ENCODE measurements at regions not wholly inside any gene's neighbourhood (a gene's known extent, or its start where the extent isn't known, plus 50 kb on each side); places are given as distances from the start of the nearest gene placed in this dataset.
"Not testable (repeated sequence)": the region's sequence is repeated elsewhere in the genome, so short reads cannot be mapped to it uniquely, and the experiment has no call there.

DNA sequence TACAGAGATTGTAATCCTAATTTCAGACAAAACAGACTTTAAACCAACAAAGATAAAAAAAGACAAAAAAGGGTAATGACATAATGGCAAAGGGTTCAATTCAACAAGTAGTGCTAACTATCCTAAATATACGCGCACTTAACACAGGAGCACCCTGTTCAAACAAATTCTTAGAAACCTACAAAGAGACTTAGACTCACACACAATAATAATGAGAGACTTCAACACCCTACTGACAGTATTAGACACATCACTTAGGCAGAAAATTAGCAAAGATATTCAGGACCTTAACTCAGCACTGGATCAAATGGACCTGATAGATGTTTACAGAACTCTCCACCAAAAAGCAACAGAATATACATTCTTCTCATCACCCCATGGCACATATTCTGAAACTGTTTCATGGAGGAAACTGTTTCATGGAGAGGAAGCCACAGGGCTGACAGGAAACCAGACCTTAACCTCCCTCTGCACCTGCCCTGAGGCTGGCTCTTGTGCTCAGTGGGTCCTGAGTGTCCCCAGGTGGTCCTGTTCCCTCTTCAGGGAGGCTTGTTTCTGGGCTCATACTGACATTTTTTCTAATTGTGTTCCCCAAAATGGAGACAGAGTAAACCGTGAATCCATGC lies 54.7 kb downstream of the OR4M2 start:
- DNase-seq (ENCODE audit: low spot score), result not testable (repeated sequence)

DNA sequence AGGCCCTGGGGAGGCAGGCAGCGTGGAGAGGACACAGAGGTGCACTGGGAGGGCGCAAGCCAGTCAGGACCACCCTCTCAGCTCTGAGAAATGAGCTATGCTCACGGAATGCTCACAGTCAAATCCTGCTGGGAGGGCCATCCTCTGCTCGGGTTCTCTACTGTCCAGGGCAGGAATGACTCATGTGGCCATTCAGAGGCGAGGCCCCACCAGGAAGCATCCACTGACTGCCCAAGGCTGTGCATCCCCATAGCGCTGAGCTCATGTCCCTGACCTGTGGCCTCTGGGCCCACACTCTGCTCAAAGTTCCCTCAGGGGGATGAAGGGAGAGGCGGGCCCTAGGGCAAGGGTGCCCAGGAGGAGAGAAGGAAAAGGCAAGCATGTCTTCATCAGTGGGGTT lies 57.2 kb downstream of the OR4M2 start:
- in situ Hi-C loops (cut with MboI; ENCODE audit: low sequenced_read_pairs, unreplicated experiment), result not testable (repeated sequence)

More for the DNA sequence above, 54.7 kb downstream of the OR4M2 start:
- in situ Hi-C loops (cut with MboI; ENCODE audit: low sequenced_read_pairs, unreplicated experiment), result not testable (repeated sequence)

DNA sequence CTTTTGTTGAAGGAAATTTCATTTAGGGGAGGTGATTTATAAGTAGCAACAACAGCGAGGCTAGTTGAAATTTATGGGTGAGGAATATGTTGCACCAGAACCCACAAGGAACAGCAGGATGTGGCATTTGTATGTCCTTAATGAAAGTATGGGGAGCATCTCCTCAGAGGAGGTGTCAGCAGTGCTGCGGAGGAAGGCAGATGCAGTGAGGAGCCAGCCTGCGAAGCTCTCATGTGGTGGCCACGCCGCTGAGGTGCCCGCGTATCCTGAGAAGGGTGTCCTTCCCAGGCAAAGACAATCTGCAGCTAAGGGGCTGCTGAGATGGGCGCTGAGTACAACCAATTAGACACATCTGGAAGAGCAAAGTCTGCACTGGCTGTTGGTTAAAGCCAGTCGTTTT lies 60.8 kb downstream of the OR4M2 start:
- DNase-seq (ENCODE audit: low spot score); in situ Hi-C loops (cut with MboI; ENCODE audit: low sequenced_read_pairs, unreplicated experiment): not testable (repeated sequence)

More for the DNA sequence above, 57.2 kb downstream of the OR4M2 start:
- DNase-seq (ENCODE audit: low spot score), result not testable (repeated sequence)

DNA sequence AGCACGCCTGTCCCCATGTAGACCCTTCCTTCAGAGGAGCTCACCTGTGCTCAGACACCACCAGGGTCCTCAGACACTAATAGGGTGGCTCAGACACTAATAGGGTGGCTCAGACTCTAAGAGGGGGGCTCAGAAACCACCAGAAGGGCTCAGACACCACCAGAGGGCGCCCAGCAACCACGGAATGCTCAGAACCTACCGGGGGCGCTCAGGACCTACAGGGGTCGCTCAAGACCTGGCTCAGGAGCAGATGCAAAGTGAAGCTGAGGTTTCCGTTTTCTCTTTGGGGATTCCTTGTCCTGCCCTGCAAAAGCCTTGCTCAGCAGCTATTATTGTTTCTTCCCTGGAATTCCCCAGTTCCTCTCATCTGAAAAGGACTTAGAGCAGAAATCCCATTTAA lies 67.8 kb downstream of the OR4M2 start:
- in situ Hi-C loops (cut with MboI; ENCODE audit: low sequenced_read_pairs, unreplicated experiment); DNase-seq (ENCODE audit: low spot score): not testable (repeated sequence)

DNA sequence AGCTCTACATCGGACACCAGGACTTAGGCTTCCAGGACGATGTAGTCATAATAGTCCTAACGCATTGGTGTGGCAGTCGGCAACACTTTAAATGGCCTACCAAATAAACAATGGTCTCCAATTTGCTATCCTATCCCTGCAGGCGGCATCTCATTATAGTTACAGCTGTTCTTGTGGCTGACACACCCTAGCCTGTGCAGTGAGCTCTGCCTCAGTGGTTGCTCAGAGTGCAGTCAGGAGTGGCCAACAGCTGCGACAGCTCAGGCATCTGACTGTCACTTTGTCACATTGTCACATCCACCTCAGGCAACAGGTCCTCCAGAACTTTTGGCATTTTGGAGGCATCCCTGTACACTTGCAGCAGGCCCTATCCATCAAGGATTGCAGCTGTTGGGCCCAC lies 77.9 kb downstream of the OR4M2 start:
- in situ Hi-C loops (cut with MboI; ENCODE audit: low sequenced_read_pairs, unreplicated experiment); DNase-seq (ENCODE audit: low spot score): not testable (repeated sequence)

DNA sequence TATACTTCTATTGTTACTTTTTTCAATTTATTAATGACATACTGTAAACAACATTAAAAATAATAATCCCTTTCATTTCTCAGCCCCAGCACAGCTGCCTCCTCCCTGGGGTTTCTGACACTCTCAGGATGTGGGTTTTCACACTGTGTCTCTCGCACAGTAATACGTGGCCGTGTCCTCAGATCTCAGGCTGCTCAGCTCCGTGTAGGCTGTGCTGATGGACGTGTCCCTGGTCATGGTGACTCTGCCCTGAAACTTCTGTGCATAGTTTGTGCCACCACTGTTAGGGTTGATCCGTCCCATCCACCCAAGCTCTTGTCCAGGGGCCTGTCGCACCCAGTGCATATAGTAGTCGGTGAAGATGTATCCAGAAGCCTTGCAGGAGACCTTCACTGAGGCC lies 80.0 kb downstream of the OR4M2 start:
- in situ Hi-C loops (cut with MboI; ENCODE audit: low sequenced_read_pairs, unreplicated experiment); DNase-seq (ENCODE audit: low spot score): not testable (repeated sequence)

DNA sequence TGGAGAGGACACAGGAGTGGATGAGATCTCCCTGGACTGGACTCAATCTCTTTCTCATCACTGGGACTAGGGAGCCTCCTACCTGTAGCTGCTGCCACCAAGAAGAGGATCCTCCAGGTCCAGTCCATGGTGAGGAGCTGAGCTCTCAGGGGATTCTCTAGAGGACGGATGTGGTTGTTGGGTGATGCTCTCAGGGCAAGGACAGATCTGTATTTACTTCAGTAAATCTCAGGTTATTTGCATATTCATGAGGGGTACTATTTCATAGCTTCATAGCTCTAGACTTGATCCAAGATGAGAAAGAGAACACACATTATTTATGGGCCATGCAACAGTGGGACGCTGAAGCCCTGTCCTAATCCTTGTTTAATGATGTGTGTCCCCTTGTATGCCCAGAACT lies 80.4 kb downstream of the OR4M2 start:
- in situ Hi-C loops (cut with MboI; ENCODE audit: low sequenced_read_pairs, unreplicated experiment), result not testable (repeated sequence)

DNA sequence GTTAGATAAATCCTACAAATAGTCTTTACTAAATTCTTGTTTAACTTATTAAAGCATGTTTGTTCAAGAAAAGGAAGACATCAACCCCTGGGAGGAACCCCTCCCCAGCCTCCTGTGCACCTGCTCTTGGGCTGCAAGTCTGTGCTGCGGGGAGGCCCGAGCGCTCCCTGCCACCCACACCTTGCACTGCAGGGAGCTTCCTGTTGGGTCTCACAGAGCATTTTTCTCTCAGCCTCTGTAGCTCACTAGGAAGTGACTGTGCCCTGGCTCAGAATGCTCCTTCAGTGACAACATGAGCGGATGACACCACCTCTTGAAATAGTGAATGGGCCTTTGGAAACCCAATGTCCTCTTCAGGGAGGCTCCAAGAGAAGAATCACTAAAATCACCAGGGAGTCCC lies 81.1 kb downstream of the OR4M2 start:
- DNase-seq (ENCODE audit: low spot score); in situ Hi-C loops (cut with MboI; ENCODE audit: low sequenced_read_pairs, unreplicated experiment): not testable (repeated sequence)

More for the DNA sequence above, 80.4 kb downstream of the OR4M2 start:
- not testable (repeated sequence) for DNase-seq (ENCODE audit: low spot score)

DNA sequence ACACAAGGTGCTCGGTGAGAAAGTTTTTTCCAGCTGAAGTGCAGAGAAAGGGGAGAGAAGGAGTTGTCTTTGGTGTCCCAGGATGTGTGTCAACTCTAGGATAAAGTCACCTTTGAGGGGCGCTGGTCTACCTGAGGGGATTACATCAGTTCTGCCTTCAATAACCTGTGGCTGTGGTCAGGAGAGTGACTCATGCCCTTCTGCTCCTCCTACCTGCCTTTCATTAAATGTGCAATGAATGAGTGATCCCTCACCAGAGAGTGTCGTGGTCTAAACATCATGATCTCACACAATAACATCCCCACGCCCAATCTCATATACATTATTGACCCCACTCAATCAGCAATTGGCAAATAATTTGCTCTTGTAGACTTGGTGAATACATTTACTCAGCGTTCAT lies 83.4 kb downstream of the OR4M2 start:
- in situ Hi-C loops (cut with MboI; ENCODE audit: low sequenced_read_pairs, unreplicated experiment); DNase-seq (ENCODE audit: low spot score): not testable (repeated sequence)

DNA sequence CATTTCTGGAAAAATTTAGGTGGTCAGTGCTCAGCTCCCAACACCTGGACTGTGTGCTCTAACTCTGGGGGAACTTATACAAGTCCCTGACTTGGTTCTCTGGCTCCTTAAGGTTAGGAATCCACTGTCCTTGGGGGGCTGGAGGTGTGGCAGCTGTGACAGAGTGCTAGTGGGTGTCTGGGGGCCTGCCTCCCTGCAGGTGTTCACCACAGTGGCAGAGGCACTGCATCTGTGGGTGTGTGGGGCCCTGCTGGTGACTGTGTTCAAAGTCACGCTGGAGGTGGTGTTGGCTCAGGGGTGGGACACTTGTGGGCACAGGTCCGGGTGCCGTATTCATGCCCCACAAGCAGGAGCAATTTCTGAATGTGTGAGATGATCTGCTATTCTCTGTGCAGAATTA lies 87.2 kb downstream of the OR4M2 start:
- in situ Hi-C loops (cut with MboI; ENCODE audit: low sequenced_read_pairs, unreplicated experiment), result not testable (repeated sequence)

DNA sequence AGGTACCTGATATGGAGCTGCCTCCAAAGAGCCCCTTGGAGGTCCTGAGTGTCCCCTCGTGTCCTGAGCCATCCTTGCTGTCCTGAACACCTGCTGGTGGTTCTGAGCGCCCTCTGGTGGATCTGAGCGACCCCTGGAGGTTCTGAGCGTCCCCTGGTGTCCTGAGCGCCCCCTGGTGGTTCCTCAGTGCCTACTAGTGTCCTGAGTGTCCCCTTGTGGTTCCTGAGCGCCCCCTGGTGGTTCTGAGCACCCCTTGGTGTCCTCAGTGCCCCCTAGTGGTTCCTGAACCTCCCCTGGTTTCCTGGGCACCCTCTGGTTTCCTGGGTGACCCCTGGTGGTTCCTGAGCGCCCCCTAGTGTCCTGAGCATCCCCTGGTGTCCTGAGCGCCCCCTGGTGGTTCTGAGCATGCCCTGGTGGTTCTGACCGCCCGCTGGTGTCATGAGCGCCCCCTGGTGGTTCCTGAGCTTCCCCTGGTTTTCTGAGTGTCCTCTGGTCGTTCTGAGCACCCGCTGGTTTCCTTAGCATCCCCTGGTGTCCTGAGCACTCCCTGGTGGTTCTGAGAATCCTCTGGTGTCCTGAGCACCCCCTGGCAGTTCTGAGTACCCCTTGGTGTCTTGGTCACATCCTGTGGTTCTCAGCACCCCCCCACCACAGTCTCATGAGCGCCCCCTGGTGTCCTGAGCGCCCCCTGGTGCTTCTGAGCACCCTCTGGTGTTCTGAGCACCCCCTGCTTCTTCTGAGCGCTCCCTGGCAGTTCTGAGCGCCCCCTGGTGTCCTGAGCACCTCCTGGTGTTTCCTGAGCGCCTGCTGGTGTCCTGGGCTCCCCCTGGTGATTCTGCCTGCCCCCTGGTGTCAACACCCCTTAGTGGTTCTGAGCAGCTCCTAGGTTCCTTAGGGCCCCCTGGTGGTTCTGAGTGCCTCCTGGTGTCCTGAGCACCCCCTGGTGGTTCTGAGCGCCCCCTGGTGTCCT lies 93.0 kb downstream of the OR4M2 start:
- in situ Hi-C loops (cut with MboI; ENCODE audit: low sequenced_read_pairs, unreplicated experiment); DNase-seq (ENCODE audit: low spot score): not testable (repeated sequence)

More for the DNA sequence above, 87.2 kb downstream of the OR4M2 start:
- DNase-seq (ENCODE audit: low spot score), result not testable (repeated sequence)

DNA sequence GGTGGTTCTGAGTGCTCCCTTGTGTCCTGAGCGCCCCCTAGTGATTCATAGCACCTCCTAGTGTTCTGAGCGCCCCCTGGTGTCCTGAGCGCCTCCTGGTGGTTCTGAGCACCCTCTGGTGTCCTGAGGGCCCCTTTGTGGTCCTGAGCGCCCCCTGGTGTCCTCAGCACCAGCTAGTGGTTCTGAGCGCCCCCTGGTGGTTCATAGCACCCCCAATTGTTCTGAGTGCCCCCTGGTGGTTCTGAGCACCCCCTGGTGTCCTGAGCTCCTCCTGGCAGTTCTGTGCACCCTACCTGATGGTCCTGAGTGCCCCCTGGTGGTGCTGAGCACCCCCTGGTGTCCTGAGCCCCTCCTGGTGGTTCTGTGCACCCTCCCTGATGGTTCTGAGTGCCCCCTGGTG lies 93.8 kb downstream of the OR4M2 start:
- in situ Hi-C loops (cut with MboI; ENCODE audit: low sequenced_read_pairs, unreplicated experiment); DNase-seq (ENCODE audit: low spot score): not testable (repeated sequence)

DNA sequence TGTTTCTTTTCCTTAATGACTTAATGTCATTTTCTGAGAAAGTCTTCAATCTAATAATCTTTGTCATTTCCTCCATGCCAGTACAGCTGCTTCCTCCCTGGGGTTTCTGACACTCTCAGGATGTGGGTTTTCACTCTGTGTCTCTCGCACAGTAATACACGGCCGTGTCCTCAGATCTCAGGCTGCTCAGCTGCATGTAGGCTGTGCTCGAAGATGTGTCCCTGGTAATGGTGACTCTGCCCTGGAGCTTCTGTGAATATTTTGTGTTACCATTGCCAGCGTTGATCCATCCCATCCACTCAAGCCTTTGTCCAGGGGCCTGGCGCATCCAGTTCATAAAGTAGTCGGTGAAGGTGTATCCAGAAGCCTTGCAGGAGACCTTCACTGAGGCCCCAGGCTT lies 97.6 kb downstream of the OR4M2 start:
- DNase-seq (ENCODE audit: low spot score); in situ Hi-C loops (cut with MboI; ENCODE audit: low sequenced_read_pairs, unreplicated experiment): not testable (repeated sequence)

DNA sequence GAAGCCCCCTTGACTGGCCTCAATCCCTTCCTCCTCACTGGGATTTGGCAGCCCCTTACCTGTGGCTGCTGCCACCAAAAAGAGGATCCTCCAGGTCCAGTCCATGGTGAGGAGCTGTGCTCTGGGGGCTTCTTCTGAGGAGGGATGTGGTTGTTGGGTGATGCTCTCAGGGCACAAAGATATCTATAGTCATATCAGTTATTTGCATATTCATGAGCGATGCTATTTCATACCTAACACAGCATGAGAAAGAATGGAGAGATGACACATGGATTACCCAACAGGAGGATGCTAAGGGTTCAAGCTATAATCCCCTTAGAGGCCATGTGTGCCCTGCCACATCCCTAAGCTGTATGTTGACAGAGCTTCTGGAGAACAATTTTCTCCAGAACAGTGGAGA lies 98.1 kb downstream of the OR4M2 start:
- in situ Hi-C loops (cut with MboI; ENCODE audit: low sequenced_read_pairs, unreplicated experiment); DNase-seq (ENCODE audit: low spot score): not testable (repeated sequence)

DNA sequence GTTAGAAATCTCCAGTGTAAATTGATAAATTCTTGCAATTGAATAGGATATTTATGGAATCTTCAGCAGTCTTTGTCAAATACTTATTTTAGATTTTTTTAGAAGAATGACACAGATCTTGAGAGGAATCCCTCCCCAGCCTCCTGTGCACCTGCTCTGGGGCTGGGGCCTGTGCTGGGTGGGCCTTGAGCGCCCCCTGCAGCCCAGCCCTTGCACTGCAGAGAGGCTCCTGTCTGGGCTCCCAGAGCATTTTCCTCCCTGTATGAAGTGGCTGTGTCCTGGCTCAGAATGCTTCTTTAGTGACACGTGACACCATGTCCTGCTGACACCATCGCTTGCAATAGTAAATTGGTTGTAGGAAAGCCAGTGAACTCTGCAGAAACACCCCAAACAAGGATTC lies 98.7 kb downstream of the OR4M2 start:
- DNase-seq (ENCODE audit: low spot score); in situ Hi-C loops (cut with MboI; ENCODE audit: low sequenced_read_pairs, unreplicated experiment): not testable (repeated sequence)

DNA sequence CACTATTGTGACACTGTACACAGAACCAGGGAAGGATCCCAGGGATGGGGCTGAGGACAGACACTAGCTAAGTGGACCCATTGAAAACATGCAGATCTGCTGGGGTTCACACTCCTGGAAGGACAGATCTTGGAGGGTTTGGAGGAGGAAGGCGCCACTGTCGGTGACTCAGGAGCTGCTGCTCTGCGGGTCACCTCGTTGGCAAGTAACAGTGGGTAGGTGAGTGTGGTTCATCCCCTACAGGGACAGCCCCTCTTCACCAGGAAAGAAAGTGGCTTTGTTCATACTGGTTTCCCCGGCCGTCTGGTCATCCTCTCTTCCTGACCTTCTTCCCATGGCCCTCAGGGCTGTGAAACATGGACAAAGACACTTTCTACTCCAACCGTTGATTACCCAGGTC lies 100.3 kb downstream of the OR4M2 start:
- in situ Hi-C loops (cut with MboI; ENCODE audit: low sequenced_read_pairs, unreplicated experiment), result not testable (repeated sequence)

DNA sequence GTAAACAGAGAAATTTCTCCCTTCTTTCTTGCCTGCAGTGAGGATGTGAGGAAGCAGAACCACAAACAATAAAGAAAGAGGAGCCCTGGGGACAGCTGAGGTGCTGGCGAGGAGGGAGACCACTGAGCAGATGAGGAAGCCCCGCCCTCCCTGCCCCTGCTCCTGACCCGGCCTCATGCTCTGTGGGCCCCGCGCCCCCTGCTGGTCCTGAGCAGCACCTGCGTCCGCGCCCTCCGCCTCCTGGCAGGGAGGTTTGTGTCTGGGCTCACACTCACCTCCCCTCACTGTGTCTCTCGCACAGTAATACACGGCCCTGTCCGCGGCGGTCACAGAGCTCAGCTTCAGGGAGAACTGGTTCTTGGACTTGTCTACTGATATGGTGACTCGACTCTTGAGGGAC lies 104.4 kb downstream of the OR4M2 start:
- in situ Hi-C loops (cut with MboI; ENCODE audit: low sequenced_read_pairs, unreplicated experiment); DNase-seq (ENCODE audit: low spot score): not testable (repeated sequence)

More for the DNA sequence above, 100.3 kb downstream of the OR4M2 start:
- DNase-seq (ENCODE audit: low spot score), result not testable (repeated sequence)

DNA sequence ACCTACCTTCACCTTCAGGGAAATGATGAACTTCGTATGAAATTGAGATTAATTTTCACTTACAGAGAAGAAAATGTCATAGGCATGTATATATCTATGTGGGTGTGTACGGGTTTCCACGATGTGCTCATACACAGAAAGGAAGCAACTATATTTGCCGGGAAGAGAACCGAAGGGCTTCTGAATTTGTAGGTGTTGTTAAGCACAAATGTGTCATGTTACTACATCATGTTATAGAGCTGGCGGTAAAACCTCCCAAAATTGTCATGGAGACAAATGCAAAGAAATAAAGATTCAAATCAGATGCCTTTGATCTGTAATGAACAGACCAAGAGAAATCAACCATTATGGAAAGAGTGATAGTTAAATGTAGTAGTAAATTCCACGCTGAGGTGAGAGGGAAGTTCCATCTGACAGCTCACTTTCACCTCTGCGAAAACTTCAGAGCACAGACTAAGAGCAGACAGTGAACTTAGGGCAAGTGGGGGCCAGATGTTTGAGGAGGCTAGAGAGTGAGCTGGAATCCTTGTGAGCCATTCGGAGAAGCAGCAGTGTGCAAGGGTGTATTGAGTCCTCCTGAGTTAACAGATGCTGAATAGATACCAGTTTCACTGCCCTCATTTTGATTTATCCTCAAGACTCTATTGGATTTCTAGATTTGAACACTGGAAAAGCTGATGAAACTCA lies 106.7 kb downstream of the OR4M2 start:
- in situ Hi-C loops (cut with MboI; ENCODE audit: low sequenced_read_pairs, unreplicated experiment); DNase-seq (ENCODE audit: low spot score): not testable (repeated sequence)

DNA sequence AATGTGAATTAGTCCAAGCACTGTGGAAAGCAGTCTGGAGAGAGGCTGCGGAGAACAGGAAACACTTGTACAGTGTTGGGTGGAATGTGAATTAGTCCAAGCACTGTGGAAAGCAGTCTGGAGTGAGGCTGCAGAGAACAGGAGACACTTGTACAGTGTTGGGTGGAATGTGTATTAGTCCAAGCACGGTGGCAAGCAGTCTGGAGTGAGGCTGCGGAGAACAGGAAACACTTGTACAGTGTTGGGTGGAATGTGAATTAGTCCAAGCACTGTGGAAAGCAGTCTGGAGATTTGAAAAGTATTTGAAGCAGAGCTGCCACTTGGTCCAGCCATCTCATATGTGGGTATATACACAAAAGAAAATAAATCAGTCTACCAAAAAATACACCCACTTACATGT lies 111.5 kb downstream of the OR4M2 start:
- in situ Hi-C loops (cut with MboI; ENCODE audit: low sequenced_read_pairs, unreplicated experiment), result not testable (repeated sequence)

More for the DNA sequence above, 111.5 kb downstream of the OR4M2 start:
- not testable (repeated sequence) for DNase-seq (ENCODE audit: low spot score)
